ENCODE measurements at regions not wholly inside any gene's neighbourhood (a gene's known extent, or its start where the extent isn't known, plus 50 kb on each side); places are given as distances from the start of the nearest gene placed in this dataset.

DNA sequence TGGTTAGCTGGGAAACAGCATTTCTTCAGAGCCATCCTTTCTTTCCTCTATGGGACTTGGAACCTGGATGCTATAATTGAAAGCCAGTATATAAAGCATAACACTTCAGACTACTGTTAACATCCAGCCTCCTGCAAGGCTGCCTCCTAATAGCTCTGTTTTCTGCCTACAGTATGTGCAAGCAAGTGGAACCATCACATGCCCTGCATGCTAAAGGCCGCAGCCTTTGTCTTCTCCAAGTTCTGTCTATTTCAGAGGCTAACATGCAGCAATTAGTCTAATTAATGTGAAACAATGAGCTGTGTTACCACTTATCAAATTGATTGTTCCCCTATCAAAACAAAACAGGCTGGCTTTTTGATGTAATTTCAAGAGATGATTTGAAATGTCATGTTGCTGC is 82.7 kb upstream of the ESRRG start:
- Histone ChIP-seq H3K27ac (ENCODE audit: extremely low read depth, low read depth, low read length) (no peak overlapping the region), H3K4me3 (no peak overlapping the region), H3K79me2 (ENCODE audit: control insufficient read depth, insufficient read depth, low read length) (no peaks in the 10 kb centered on the region), H4K20me1 (replicated peaks; ENCODE audit: control insufficient read depth, insufficient read depth, low read length) (no peaks in the 10 kb centered on the region), H3K4me2 (ENCODE audit: insufficient read depth, low read length) (no peak overlapping the region), H2AFZ (ENCODE audit: low read depth, low read length) (no peak overlapping the region), H3K27me3 (ENCODE audit: control insufficient read depth in 2 of 2, insufficient read depth in 2 of 2, low read length in 2 of 2) (no peaks in the 10 kb centered on the region), H3K9me3 (replicated peaks; ENCODE audit: control insufficient read depth, insufficient read depth, low read depth, low read length) (no peaks in the 10 kb centered on the region; the same call in 1 of the 2 replicates), H3K36me3 (ENCODE audit: control insufficient read depth, insufficient read depth, low read length) (no peaks in the 10 kb centered on the region), H3K4me1 (replicated peaks in 1 of 2; ENCODE audit: control insufficient read depth in 2 of 2, insufficient read depth in 2 of 2, low read length in 2 of 2) (no peaks in the 10 kb centered on the region), H3K9me1 (ENCODE audit: control insufficient read depth, insufficient read depth, low read length) (no peaks in the 10 kb centered on the region), H3K9ac (ENCODE audit: insufficient read depth in 1 of 2, low read depth in 2 of 2, low read length in 2 of 2) (no peak overlapping the region)
- ChIA-PET POLR2A (no interaction called here), CTCF (ENCODE audit: low intra/inter-chr PET ratio) (no interaction called here)
- WGBS (ENCODE audit: insufficient coverage, low coverage, missing lambda C conversion rate): 0% methylated on average over 1 of the region's 1 CpG
- in situ Hi-C loops (cut with MboI): no loop called here
- no TSS peak for BruUV-seq (replicated peaks)
- TF ChIP-seq MITF (IDR thresholded peaks at IDR 0.05) (no peak), ZNF133 (CRISPR knock-in tag; IDR thresholded peaks at IDR 0.05) (no peak), PML (IDR thresholded peaks at IDR 0.05; ENCODE audit: low read length) (no peak), PCBP2 (IDR thresholded peaks at IDR 0.05; ENCODE audit: low read depth, low read length, poor library complexity, severe bottlenecking) (no peak), DNMT1 (IDR thresholded peaks at IDR 0.05) (no peak), YBX1 (IDR thresholded peaks at IDR 0.05) (no peak), ZNF197 (CRISPR knock-in tag; IDR thresholded peaks at IDR 0.05; ENCODE audit: low read depth) (no peak), STAG1 (CRISPR knock-in tag; IDR thresholded peaks at IDR 0.05; ENCODE audit: borderline replicate concordance) (no peak), SPI1 (IDR thresholded peaks at IDR 0.05; ENCODE audit: borderline replicate concordance, low read depth, low read length) (no peak), GMEB1 (CRISPR knock-in tag; IDR thresholded peaks at IDR 0.05) (no peak), DIDO1 (tag; IDR thresholded peaks at IDR 0.05; ENCODE audit: low read depth) (no peak), ZNF143 (CRISPR knock-in tag; IDR thresholded peaks at IDR 0.05) (no peak), POLR2H (tag; IDR thresholded peaks at IDR 0.05; ENCODE audit: low read depth) (no peak), ZEB2 (IDR thresholded peaks at IDR 0.05) (no peak)
- TF ChIP-seq, protein P1, sequence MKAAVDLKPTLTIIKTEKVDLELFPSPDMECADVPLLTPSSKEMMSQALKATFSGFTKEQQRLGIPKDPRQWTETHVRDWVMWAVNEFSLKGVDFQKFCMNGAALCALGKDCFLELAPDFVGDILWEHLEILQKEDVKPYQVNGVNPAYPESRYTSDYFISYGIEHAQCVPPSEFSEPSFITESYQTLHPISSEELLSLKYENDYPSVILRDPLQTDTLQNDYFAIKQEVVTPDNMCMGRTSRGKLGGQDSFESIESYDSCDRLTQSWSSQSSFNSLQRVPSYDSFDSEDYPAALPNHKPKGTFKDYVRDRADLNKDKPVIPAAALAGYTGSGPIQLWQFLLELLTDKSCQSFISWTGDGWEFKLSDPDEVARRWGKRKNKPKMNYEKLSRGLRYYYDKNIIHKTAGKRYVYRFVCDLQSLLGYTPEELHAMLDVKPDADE (conservative IDR thresholded peaks at IDR 0.05; ENCODE audit: control insufficient read depth, low read depth, low read length): no peak
- TF ChIP-seq, protein P2, sequence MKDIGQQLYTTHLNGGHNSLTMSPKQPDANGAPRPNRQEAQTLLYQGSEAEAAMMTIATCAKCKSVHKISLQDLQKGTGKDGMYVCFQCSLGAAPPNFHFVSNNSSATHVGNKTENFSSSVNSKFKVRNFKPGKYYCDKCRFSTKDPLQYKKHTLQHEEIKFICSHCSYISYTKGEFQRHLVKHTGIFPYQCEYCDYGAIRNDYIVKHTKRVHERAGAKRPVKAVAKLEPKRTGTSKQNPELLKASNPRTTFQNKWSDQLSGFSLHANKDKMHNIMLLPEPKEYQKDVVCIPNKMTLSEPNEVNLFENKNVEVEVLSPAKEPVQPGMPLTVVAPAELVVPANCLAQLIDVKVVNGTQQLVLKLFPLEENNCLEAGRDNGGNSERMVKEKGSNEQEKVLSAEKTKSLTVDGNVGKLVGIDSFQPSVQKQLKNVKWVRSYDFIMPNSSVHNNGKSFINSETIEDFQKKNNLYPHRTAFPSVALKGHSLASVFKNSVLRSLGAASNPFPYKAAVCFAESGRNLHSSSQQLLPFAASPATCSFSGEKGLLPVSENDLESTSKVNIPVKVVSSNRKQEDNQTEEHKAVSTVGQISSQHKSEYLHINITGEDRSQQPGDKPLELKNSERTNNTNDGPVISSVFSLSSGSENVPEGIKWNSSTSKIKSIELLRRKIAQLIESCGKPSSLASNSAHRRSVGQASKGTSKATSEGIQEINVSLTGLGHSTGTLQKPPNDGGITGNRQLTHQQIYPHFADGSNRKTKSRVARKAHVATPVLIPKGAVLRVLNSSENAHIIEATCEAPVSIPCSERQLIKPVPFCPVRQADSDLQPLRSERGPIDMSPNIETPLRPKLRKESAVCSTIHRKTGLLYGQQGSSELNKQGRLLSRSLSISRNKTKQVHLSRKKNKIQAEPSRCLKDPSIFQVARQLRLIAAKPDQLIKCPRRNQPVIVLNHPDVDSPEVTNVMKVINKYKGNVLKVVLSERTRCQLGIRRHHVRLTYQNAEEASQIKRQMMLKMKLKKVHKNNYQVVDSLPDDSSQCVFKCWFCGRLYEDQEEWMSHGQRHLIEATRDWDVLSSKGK (CRISPR knock-in tag; IDR thresholded peaks at IDR 0.05): no peak
- intact Hi-C loops (cut with micrococcal nuclease): no loop called here
- ATAC-seq (no peak), DNase-seq (ENCODE audit: extremely low read depth in 1 of 4, low spot score in 3 of 4) (no peak), FAIRE-seq (no peak)
